ENCODE measurements at regions not wholly inside any gene's neighbourhood (a gene's known extent, or its start where the extent isn't known, plus 50 kb on each side); places are given as distances from the start of the nearest gene placed in this dataset.
"Not testable (repeated sequence)": the region's sequence is repeated elsewhere in the genome, so short reads cannot be mapped to it uniquely, and the experiment has no call there.

DNA sequence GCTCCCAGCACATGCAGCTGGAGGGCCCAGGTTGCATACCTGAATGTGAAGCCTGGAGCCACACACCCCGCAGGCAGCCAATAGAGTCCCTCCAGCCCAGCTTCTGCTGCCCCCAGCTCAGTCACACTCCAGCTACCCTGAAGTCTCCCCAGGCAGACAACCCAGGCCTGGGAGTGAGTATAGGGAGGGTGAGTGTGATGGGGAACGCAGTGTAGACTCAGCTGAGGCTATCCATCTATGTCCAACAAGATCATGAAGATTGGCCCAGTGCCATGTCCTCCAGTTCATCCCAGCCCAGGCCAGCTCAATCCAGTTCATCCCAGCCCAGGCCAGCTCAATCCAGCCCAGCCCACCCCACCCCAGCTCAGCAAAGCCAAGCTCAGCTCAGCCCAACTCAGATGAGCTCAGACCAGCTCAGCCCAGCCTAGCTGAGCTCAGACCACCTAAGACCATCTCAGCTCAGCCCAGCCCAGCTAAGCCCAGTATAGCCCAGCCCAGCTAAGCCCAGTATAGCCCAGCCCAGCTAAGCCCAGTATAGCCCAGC lies 330.4 kb downstream of the TMEM121 start:
- no peak overlapping the region for H3K4me3 ChIP-seq (ENCODE audit: low read length)
- TF ChIP-seq CTCF (conservative IDR thresholded peaks at IDR 0.05; ENCODE audit: low read depth, low read length), result no peak
- no peak for DNase-seq (ENCODE audit: low read depth)

DNA sequence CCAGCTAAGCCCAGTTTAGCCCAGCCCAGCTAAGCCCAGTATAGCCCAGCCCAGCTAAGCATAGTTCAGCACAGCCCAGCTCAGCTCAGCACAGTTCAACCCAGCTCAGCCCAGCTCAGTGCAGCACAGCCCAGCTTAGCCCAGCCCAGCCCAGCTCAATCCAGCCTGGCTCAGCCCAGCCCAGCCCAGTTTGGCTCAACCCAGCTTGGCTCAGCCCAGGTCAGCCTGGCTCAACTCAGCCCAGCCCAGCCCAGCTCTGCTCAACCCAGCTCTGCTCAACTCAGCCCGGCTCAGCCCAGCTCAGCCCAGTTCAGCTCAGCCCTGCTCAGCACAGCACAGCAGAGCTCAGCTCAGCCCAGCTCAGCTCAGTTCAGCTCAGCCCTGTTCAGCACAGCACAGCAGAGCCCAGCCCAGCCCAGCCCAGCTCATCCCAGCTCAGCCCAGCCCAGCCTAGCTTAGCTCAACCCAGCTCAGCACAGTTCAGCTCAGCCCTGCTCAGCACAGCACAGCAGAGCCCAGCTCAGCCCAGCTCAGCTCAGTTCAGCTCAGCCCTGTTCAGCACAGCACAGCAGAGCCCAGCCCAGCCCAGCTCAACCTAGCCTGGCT lies 330.9 kb downstream of the TMEM121 start:
- no peak overlapping the region for H3K4me3 ChIP-seq (ENCODE audit: low read length)
- no peak for TF ChIP-seq CTCF (conservative IDR thresholded peaks at IDR 0.05; ENCODE audit: low read depth, low read length)
- no peak for DNase-seq (ENCODE audit: low read depth)

DNA sequence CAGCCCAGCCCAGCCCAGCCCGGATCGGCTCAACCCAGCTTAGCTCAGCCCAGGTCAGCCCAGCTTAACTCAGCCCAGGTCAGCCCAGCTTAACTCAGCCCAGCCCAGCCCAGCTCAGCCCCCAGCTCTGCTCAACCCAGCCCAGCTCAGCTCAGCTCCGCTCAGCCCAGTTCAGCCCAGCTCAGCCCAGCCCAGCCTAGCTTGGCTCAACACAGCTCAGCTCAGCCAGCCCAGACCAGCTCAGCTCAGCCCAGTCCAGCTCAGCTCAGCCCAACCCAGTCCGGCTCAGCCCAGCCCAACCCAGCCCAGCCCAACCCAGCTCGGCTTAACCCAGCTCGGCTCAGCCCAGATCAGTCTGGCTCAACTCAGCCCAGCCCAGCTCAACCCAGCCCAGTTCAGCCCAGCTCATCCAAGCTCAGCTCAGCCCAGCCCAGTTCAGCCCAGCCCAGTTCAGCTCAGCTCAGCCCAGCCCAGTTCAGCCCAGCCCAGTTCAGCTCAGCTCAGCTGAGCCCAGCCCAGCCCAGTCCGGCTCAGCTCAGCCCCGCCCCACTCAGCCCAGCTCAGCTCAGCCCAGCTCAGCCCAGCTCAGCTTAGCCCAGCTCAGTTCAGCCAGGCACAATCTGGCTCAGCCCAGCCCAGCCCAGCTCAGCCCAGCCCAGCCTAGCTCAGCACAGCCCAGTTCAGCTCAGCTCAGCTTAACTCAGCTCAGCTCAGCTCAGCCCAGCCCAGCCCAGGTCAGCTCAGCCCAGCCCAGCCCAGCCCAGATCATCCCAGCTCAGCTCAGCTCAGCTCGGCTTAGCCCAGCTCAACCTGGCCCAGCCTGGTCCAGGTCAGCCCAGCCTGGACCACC lies 331.7 kb downstream of the TMEM121 start:
- DNase-seq (ENCODE audit: low read depth), result no peak
- TF ChIP-seq CTCF (conservative IDR thresholded peaks at IDR 0.05; ENCODE audit: low read depth, low read length), result no peak
- H3K4me3 ChIP-seq (ENCODE audit: low read length), result no peak overlapping the region

GRCh38 chr14:105858676-105859025 lies 332.3 kb downstream of the TMEM121 start:
- DNase-seq (ENCODE audit: low read depth), result no peak
- no peak for TF ChIP-seq CTCF (conservative IDR thresholded peaks at IDR 0.05; ENCODE audit: low read depth, low read length)
- H3K4me3 ChIP-seq (ENCODE audit: low read length), result no peak overlapping the region

DNA sequence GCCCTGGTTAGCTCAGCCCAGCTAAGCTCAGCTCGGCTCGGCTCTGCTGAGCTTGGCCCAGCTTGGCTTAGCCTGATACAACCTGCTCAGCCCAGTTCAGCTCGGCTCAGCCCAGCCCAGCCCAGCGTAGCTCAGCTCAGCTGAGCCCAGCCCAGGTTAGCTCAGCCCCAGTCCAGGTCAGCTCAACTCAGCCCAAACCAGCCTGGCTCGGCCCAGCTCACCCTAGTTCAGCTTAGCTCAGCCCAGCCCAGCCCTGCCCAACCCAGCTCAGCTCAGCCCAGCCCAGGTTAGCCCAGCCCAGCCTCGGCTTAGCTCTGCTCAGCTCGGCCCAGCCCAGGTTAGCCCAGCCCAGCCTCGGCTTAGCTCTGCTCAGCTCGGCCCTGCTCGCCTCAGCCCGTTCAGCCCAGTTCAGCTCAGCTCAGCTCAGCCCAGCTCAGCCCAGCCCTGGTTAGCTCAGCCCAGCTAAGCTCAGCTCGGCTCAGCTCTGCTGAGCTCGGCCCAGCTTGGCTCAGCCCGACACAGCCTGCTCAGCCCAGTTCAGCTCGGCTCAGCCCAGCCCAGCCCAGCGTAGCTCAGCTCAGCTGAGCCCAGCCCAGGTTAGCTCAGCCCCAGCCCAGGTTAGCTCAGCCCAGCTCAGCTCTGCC lies 332.8 kb downstream of the TMEM121 start:
- not testable (repeated sequence) for DNase-seq (ENCODE audit: low read depth); H3K4me3 ChIP-seq (ENCODE audit: low read length)

DNA sequence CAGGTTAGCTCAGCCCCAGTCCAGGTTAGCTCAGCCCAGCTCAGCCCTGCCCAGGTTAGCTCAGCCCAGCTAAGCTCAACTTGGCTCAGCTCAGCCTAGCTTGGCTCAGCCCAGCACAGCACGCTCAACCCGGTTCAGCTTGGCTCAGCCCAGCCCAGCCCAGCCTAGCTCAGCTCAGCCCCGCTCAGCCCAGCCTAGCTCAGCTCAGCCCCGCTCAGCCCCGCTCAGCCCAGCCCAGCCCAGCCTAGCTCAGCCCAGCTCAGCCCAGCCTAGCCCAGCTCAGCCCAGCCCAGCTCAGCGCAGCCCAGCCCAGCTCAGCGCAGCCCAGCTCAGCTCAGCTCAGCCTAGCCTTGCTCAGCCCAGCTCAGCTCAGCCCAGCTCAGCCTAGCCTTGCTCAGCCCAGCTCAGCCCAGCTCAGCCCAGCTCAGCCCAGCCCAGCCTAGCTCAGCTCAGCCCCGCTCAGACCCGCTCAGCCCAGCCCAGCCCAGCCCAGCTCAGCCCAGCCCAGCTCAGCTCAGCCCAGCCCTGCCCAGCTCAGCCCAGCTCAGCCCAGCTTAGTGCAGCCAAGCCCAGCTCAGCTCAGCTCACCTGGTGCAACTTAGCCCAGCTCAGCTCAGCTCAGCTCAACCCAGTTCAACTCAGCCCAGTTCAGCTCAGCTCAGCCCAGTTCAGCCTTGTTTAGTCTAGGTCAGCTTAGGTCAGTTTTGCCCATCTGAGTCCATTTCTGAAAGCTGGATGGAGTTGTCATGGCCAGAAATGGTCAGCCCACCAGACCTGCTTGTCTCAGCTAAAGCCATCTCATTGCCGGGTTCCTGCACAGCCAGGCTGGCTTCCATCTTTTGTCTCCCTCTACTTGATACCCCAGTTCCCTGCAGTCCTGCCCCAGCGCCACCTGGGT lies 333.6 kb downstream of the TMEM121 start:
- no peak for TF ChIP-seq CTCF (conservative IDR thresholded peaks at IDR 0.05; ENCODE audit: low read depth, low read length)
- DNase-seq (ENCODE audit: low read depth), result no peak
- H3K4me3 ChIP-seq (ENCODE audit: low read length), result no peak overlapping the region
